ENCODE measurements at regions not wholly inside any gene's neighbourhood (a gene's known extent, or its start where the extent isn't known, plus 50 kb on each side); places are given as distances from the start of the nearest gene placed in this dataset.

DNA sequence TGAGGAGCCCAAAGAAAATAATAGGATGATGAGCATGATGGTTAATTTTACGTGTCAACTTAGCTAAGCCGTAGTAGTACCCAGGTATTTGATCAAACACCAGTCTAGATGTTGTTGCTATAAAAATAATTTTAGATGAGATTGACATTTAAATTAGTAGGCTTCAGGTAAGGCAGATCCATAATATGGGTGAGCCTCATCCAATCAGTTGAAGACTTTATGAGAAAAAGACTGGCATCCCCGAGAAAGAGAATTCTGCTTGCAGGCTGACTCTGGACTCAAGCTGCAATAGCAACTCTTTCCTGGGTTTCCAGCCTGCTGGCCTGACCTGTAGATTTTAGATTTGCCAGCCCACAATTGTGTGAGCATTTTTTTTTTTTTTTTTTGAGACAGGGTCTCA, 192.8 kb upstream of the LNX1 start:
- DNase-seq, result no peak
- peaks cover 66% of the 10 kb centered on the region for H3K27me3 ChIP-seq (ENCODE audit: insufficient read depth, low read depth, severe bottlenecking)
- TF ChIP-seq, protein P1, sequence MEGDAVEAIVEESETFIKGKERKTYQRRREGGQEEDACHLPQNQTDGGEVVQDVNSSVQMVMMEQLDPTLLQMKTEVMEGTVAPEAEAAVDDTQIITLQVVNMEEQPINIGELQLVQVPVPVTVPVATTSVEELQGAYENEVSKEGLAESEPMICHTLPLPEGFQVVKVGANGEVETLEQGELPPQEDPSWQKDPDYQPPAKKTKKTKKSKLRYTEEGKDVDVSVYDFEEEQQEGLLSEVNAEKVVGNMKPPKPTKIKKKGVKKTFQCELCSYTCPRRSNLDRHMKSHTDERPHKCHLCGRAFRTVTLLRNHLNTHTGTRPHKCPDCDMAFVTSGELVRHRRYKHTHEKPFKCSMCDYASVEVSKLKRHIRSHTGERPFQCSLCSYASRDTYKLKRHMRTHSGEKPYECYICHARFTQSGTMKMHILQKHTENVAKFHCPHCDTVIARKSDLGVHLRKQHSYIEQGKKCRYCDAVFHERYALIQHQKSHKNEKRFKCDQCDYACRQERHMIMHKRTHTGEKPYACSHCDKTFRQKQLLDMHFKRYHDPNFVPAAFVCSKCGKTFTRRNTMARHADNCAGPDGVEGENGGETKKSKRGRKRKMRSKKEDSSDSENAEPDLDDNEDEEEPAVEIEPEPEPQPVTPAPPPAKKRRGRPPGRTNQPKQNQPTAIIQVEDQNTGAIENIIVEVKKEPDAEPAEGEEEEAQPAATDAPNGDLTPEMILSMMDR (IDR thresholded peaks at IDR 0.05; ENCODE audit: low read depth, low read length), result no peak
- no peak overlapping the region for H3K27ac ChIP-seq
- no peaks in the 10 kb centered on the region for H3K9me3 ChIP-seq (ENCODE audit: severe bottlenecking)
- no peaks in the 10 kb centered on the region for H3K36me3 ChIP-seq
- H3K4me3 ChIP-seq (ENCODE audit: low read depth, low read length), result no peak overlapping the region

DNA sequence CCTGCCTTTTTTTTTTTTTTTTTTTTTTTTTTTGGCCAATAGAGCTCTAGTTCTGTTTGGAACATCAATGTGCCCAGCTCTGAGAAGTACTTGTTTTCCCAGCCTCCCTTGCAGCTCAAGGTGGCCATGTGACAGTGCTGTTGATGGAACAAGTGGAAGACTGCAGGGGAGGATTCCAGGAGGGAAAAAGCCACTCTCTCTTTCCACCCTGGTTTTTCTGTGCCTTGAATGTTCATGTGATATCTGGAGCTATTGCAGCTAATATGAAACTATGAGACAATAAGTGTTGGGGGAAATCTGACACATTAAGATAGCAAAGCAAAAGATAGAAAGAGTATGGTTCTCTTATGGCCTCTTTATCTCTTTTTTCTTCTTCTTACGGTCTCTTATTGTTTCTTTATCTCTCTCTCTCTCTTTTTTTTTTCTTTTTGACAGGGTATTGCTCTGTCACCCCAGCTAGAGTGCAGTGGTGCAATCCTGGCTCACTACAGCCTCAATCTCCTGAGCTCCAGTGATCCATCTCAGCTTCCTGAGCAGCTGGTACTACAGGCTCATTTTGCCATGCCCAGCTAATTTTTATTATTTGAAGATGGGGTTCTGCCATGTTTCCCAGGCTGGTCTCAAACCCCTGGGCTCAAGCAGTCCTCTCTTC, 192.0 kb upstream of the LNX1 start:
- Histone ChIP-seq H3K36me3 (no peaks in the 10 kb centered on the region), H3K4me3 (ENCODE audit: low read depth, low read length) (no peak overlapping the region), H3K9me3 (ENCODE audit: severe bottlenecking) (no peaks in the 10 kb centered on the region), H3K27me3 (ENCODE audit: insufficient read depth, low read depth, severe bottlenecking) (peaks cover 65% of the 10 kb centered on the region), H3K27ac (no peak overlapping the region)
- TF ChIP-seq, protein P1 (IDR thresholded peaks at IDR 0.05; ENCODE audit: low read depth, low read length), result no peak
- no peak for DNase-seq

DNA sequence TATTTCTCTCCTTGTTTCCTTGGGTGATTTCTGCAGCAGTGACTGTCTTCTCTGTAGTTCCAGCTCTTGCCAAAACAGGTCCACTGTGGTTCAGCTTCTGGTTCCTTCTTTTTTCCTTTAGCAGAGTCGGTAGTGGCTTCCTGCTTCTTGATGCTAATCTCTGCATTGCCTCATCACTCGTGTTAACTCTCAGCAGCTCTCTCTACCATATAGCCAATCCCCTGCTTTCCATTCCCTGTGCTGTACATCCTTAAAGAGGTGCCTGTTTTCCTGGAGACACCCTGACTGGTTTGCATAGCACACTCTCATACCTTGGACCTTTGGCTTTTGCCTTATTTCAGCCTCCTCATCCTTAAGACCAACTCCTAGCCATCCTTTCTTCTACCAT, 191.2 kb upstream of the LNX1 start:
- H3K36me3 ChIP-seq, result no peaks in the 10 kb centered on the region
- TF ChIP-seq, protein P1 (IDR thresholded peaks at IDR 0.05; ENCODE audit: low read depth, low read length), result no peak
- DNase-seq, result no peak
- H3K4me3 ChIP-seq (ENCODE audit: low read depth, low read length), result no peak overlapping the region
- H3K9me3 ChIP-seq (ENCODE audit: severe bottlenecking), result no peaks in the 10 kb centered on the region
- peaks cover 65% of the 10 kb centered on the region for H3K27me3 ChIP-seq (ENCODE audit: insufficient read depth, low read depth, severe bottlenecking)
- no peak overlapping the region for H3K27ac ChIP-seq

DNA sequence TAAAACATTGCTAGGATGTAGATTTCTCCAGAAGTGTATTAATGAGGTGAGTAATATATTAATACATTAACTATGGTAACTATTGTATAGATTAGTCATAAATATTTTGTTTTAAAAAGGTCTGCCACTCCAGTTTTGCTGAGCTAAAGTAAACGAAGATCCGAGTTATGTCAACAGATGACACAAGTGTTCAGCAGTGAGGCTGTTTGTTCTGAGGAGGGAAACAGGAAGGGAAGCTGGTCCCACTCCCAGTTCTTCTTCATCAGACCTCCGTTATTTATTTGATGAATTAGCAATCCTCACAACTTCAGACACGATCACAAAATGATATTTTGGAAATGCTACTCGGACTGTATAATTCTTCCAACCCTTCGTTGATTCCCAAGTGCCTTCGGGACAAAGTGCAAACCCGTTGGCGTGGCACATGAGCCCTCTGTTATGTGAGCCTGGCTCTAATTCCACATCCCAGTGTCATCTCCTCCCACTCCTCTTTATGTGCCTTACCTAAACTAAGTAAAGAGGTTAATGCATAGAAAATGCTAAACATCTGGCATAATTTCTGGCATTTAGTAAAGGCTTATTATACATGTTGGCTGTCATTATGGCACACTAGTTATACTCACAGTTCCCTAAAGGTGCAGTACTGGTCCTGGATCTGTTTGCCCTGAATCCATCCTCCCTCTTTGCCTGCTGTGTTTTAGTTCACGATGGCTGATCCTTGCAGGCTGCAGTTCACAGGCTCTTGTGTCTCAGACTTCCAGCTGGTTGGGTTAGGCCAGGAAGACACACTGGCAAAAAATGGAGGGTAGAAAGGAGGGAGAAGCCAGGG, 190.6 kb upstream of the LNX1 start:
- Histone ChIP-seq H3K36me3 (no peaks in the 10 kb centered on the region), H3K27me3 (ENCODE audit: insufficient read depth, low read depth, severe bottlenecking) (peaks cover 66% of the 10 kb centered on the region), H3K9me3 (ENCODE audit: severe bottlenecking) (no peaks in the 10 kb centered on the region), H3K27ac (no peak overlapping the region), H3K4me3 (ENCODE audit: low read depth, low read length) (no peak overlapping the region)
- TF ChIP-seq, protein P1 (IDR thresholded peaks at IDR 0.05; ENCODE audit: low read depth, low read length), result no peak
- DNase-seq, result no peak

DNA sequence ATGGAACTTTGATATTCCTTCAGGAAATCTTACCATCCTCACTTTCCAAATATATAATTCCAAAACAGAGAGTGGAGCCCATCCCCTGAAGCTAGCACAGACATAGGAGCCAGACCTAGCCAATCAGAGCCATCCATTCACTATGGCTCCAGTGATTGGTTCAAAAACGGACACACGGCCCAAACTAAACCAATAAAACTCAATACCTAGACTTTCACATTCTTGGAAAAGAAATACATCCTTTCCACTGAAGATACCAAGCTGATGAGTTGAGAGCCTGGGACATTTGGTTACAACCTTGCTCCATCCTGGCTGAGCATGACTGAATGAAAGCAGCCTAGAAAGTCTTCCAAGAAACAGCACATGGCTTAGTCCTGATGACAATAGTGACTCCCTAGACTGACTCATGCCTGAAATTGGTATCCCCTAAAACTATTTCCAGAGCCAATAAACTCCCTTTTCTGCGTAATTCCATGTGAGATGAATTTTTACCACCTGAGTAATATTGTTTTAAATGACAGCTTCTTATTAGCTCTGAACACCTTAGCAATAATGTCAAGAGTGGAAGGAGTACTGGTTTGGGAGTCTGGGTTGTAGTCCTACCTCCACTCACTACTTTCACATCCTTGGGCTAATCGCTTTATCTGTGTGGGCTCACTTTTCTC, 189.6 kb upstream of the LNX1 start:
- H3K27ac ChIP-seq, result no peak overlapping the region
- H3K9me3 ChIP-seq (ENCODE audit: severe bottlenecking), result no peaks in the 10 kb centered on the region
- no peaks in the 10 kb centered on the region for H3K36me3 ChIP-seq
- H3K27me3 ChIP-seq (ENCODE audit: insufficient read depth, low read depth, severe bottlenecking), result peaks cover 68% of the 10 kb centered on the region
- no peak overlapping the region for H3K4me3 ChIP-seq (ENCODE audit: low read depth, low read length)
- TF ChIP-seq, protein P1 (IDR thresholded peaks at IDR 0.05; ENCODE audit: low read depth, low read length), result no peak
- no peak for DNase-seq
